22Rv1 (cell line): ENCODE measurements at regions not wholly inside any gene's neighbourhood (a gene's known extent, or its start where the extent isn't known, plus 50 kb on each side); places are given as distances from the start of the nearest gene placed in this dataset.

ENCODE experiments used
- ZFX ChIP-seq: fragments of 450-650 bp; IDR thresholded peaks from 2 replicates; pipeline ENCODE4 v1.6.1; 2017; ENCODE audit warnings: antibody characterized with exemption, borderline replicate concordance
- TF ChIP-seq, protein P1 (sequence below): fragments of 450-650 bp; IDR thresholded peaks from 2 replicates; pipeline ENCODE4 v1.5.1; 2017; ENCODE audit warnings: mild to moderate bottlenecking

DNA sequence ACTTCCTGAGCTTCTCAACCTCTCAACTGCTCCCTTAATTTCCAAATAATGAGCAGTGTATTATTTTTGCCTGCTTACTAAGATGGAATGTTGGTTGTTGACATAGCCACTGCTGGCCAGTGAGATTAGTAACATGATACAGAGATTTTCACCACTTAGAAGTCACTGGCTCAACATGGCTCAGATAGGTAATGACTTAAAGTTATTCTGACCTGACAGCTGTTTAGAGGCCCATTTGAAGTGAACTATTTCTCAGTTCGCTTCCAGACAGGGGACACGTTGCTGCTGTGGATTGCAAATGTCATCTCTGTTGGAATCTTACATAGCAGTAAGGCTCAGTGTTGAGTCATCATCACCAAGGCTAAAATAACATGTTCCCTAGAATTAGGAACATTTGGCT lies 490.2 kb downstream of the TLE4 start:
- TF ChIP-seq, protein P1, sequence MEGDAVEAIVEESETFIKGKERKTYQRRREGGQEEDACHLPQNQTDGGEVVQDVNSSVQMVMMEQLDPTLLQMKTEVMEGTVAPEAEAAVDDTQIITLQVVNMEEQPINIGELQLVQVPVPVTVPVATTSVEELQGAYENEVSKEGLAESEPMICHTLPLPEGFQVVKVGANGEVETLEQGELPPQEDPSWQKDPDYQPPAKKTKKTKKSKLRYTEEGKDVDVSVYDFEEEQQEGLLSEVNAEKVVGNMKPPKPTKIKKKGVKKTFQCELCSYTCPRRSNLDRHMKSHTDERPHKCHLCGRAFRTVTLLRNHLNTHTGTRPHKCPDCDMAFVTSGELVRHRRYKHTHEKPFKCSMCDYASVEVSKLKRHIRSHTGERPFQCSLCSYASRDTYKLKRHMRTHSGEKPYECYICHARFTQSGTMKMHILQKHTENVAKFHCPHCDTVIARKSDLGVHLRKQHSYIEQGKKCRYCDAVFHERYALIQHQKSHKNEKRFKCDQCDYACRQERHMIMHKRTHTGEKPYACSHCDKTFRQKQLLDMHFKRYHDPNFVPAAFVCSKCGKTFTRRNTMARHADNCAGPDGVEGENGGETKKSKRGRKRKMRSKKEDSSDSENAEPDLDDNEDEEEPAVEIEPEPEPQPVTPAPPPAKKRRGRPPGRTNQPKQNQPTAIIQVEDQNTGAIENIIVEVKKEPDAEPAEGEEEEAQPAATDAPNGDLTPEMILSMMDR: no peak
- TF ChIP-seq ZFX: no peak
